NT2/D1 (cell line): ENCODE measurements at regions not wholly inside any gene's neighbourhood (a gene's known extent, or its start where the extent isn't known, plus 50 kb on each side); places are given as distances from the start of the nearest gene placed in this dataset.

Source experiments
- SUZ12 ChIP-seq: IDR thresholded peaks from 2 replicates; pipeline ENCODE4 v1.6.1; 2011; ENCODE audit not compliant: insufficient read length, insufficient read depth; ENCODE audit errors: extremely low read depth
- ZNF274 ChIP-seq: IDR thresholded peaks from 2 replicates; pipeline ENCODE4 v1.6.1; 2011; ENCODE audit warnings: mild to moderate bottlenecking, low read depth, low read length

- TF ChIP-seq SUZ12 (no peak), ZNF274 (no peak)
These were observed 253.2 kb upstream of the RASGEF1B start for GRCh38 chr4:81724925-81725329.
